Endodermal cell (in vitro differentiated cells): ENCODE measurements at regions not wholly inside any gene's neighbourhood (a gene's known extent, or its start where the extent isn't known, plus 50 kb on each side); places are given as distances from the start of the nearest gene placed in this dataset.

Experiments used
- DNase-seq: peaks from one replicate; pipeline ENCODE4 v3.0.0-alpha.2; 2017
- H3K27ac ChIP-seq: 2 replicates; pipeline ENCODE4 v1.5.1; 2013; ENCODE audit warnings: mild to moderate bottlenecking, low read depth, low read length, moderate library complexity
- H3K27me3 ChIP-seq: 2 replicates; pipeline ENCODE4 v1.6.1; 2013; ENCODE audit warnings: mild to moderate bottlenecking, low read length, moderate library complexity; ENCODE audit not compliant: insufficient read depth, control insufficient read depth, poor library complexity, severe bottlenecking
- H3K36me3 ChIP-seq: 2 replicates; pipeline ENCODE4 v1.7.0; 2013; ENCODE audit warnings: mild to moderate bottlenecking, low read length, moderate library complexity; ENCODE audit not compliant: control insufficient read depth, insufficient read depth
- H3K4me1 ChIP-seq: one replicate; pipeline ENCODE4 v1.7.0; 2013; ENCODE audit warnings: low read length; ENCODE audit not compliant: control insufficient read depth, insufficient read depth
- H3K4me3 ChIP-seq: 2 replicates; pipeline ENCODE4 v1.5.1; 2013; ENCODE audit warnings: mild to moderate bottlenecking, low read length, moderate library complexity
- H3K9ac ChIP-seq: 2 replicates; pipeline ENCODE4 v1.6.1; 2013; ENCODE audit warnings: mild to moderate bottlenecking, low read length, moderate library complexity; ENCODE audit not compliant: poor library complexity, severe bottlenecking; ENCODE audit errors: extremely low read depth
- H3K9me3 ChIP-seq: 2 replicates; pipeline ENCODE4 v1.6.1; 2013; ENCODE audit warnings: mild to moderate bottlenecking, low read length, moderate library complexity; ENCODE audit not compliant: control insufficient read depth
- H3K27ac Mint-ChIP-seq: 2 replicates; pipeline ENCODE4 v1.8.0; 2020; ENCODE audit warnings: mixed read lengths
- H3K27me3 Mint-ChIP-seq: 2 replicates; pipeline ENCODE4 v1.8.0; 2021; ENCODE audit warnings: mild to moderate bottlenecking, mixed read lengths; ENCODE audit not compliant: insufficient read depth
- H3K36me3 Mint-ChIP-seq: 2 replicates; pipeline ENCODE4 v1.8.0; 2020; ENCODE audit warnings: low read depth, mixed read lengths
- H3K4me1 Mint-ChIP-seq: 2 replicates; pipeline ENCODE4 v1.8.0; 2020; ENCODE audit warnings: mixed read lengths
- H3K4me3 Mint-ChIP-seq: 2 replicates; pipeline ENCODE4 v1.8.0; 2020; ENCODE audit warnings: mild to moderate bottlenecking, moderate library complexity, mixed read lengths
- H3K9me3 Mint-ChIP-seq: 2 replicates; pipeline ENCODE4 v1.8.0; 2020; ENCODE audit warnings: mild to moderate bottlenecking, mixed read lengths
- CTCF ChIP-seq: fragments of 200-600 bp; sonication (generic); conservative IDR thresholded peaks from 2 replicates; pipeline ENCODE4 v1.5.0; 2021; ENCODE audit warnings: antibody characterized with exemption, mild to moderate bottlenecking
- WGBS, 2 experiments: methylation state at CpG; one replicate each; pipeline versions ENCODE4 v1.1.5 to v1.1.7; 2013; ENCODE audit warnings: missing lambda C conversion rate in 2 of 2, mixed read lengths in 1 of 2; ENCODE audit not compliant: insufficient coverage in 1 of 2, insufficient read length in 1 of 2; 5-methylcytosine and 5-hydroxymethylcytosine counted together

GRCh38 chr17:12591021-12591735, 74.5 kb upstream of the MYOCD start:
- Mint-ChIP-seq H3K27ac (no peak overlapping the region), H3K4me1 (no peaks in the 10 kb centered on the region), H3K27me3 (no peaks in the 10 kb centered on the region), H3K36me3 (no peaks in the 10 kb centered on the region), H3K4me3 (no peak overlapping the region), H3K9me3 (no peaks in the 10 kb centered on the region)
- Histone ChIP-seq H3K27ac (no peak overlapping the region), H3K27me3 (no peaks in the 10 kb centered on the region), H3K4me1 (no peaks in the 10 kb centered on the region), H3K36me3 (no peaks in the 10 kb centered on the region), H3K9ac (no peak overlapping the region), H3K9me3 (no peaks in the 10 kb centered on the region), H3K4me3 (no peak overlapping the region)
- peak; percentile 67 for DNase-seq
- no peak for TF ChIP-seq CTCF
- WGBS, 2 experiments: 79 to 83% methylated on average over 6 to 7 of the region's 7 CpGs

GRCh38 chr17:12592941-12593340, 72.7 kb upstream of the MYOCD start:
- 92 to 94% methylated on average over 2 to 3 of the region's 3 CpGs for WGBS, 2 experiments
- H3K9me3 Mint-ChIP-seq: no peaks in the 10 kb centered on the region
- no peak overlapping the region for H3K4me3 Mint-ChIP-seq

GRCh38 chr17:12596961-12597360, 68.7 kb upstream of the MYOCD start:
- no peaks in the 10 kb centered on the region for H3K4me1 Mint-ChIP-seq
- H3K36me3 Mint-ChIP-seq: no peaks in the 10 kb centered on the region
- no peaks in the 10 kb centered on the region for H3K27me3 Mint-ChIP-seq

More at GRCh38 chr17:12592941-12593340, 72.7 kb upstream of the MYOCD start:
- no peaks in the 10 kb centered on the region for H3K36me3 Mint-ChIP-seq
- H3K36me3 ChIP-seq: no peaks in the 10 kb centered on the region
- H3K27me3 ChIP-seq: no peaks in the 10 kb centered on the region
- H3K4me1 ChIP-seq: no peaks in the 10 kb centered on the region
- H3K27ac ChIP-seq: no peak overlapping the region
- no peak overlapping the region for H3K4me3 ChIP-seq
- H3K27ac Mint-ChIP-seq: no peak overlapping the region
- no peak overlapping the region for H3K9ac ChIP-seq
- no peaks in the 10 kb centered on the region for H3K27me3 Mint-ChIP-seq
- H3K4me1 Mint-ChIP-seq: no peaks in the 10 kb centered on the region
- H3K9me3 ChIP-seq: no peaks in the 10 kb centered on the region
- DNase-seq: no peak
- TF ChIP-seq CTCF: no peak

More at GRCh38 chr17:12596961-12597360, 68.7 kb upstream of the MYOCD start:
- DNase-seq: no peak
- Mint-ChIP-seq H3K4me3 (no peak overlapping the region), H3K27ac (no peak overlapping the region), H3K9me3 (no peaks in the 10 kb centered on the region)
- H3K36me3 ChIP-seq: no peaks in the 10 kb centered on the region
- TF ChIP-seq CTCF: no peak
- 86 to 98% methylated on average over 2 to 11 of the region's 11 CpGs for WGBS, 2 experiments
- no peak overlapping the region for H3K9ac ChIP-seq
- H3K27me3 ChIP-seq: no peaks in the 10 kb centered on the region
- no peak overlapping the region for H3K4me3 ChIP-seq
- H3K27ac ChIP-seq: no peak overlapping the region
- H3K4me1 ChIP-seq: peaks cover 4% of the 10 kb centered on the region
- H3K9me3 ChIP-seq: no peaks in the 10 kb centered on the region
